T follicular helper cell (primary cell): ENCODE measurements at regions not wholly inside any gene's neighbourhood (a gene's known extent, or its start where the extent isn't known, plus 50 kb on each side); places are given as distances from the start of the nearest gene placed in this dataset.

Experiments
- DNase-seq: peaks from one replicate; pipeline ENCODE4 v3.0.0-alpha.2; 2020; ENCODE audit warnings: low read depth

DNA sequence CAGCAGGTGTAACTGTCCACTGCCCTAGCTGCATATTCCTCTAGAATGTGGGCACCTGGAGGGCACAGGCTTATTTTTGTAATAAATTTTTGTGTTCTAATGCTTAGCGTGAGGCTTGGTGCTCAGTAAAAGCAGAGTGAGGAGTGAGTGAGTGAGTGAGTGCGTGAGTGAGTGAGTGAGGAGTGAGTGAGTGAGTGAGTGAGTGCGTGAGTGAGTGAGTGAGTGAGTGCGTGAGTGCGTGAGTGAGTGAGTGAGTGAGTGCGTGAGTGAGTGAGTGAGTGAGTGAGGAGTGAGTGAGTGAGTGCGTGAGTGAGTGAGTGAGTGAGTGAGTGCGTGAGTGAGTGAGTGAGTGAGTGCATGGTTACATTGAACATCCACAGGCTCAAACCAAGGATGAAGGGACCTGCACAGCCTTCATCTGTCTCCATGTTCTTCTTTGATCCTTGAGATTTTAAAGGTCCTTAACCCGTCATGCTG lies 371.5 kb downstream of the MED10 start:
- DNase-seq: no peak

DNA sequence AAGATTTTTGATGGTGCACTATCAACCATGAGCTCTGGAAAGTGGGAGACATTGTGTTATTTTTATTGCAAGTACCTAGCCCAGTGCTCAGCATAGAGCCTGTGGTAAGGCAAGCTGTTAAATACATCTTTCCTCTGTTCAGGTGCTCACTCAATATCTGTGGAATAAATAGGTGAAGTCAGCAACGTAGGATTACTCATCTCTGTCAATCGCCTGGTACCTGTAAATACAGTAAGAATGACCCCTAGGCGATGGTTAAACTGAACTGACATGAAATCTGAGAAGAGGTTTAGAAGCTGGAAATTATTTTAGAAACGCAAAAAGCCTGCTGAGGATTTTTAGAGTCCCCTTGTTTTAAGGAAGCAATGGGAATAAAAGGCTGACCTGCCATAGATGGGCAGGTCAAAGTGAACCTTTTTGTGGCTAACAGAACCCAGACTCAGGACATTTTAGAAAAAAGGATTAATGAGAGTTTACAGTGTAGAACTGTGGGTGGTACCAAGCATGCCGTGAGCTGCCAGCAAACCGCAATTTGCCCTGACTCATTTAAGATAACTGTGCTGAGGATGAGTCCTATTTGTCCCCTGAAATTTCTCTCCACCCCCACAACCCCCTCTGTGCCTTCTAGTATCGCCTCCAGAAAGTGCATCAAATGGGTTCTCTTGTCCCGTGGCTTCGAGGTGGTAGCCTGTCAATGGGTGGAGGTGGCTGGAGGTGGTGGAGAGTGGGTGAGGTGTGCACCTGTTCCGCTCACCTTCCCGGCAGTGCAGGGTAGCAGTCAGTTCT lies 375.1 kb downstream of the MED10 start:
- no peak for DNase-seq

DNA sequence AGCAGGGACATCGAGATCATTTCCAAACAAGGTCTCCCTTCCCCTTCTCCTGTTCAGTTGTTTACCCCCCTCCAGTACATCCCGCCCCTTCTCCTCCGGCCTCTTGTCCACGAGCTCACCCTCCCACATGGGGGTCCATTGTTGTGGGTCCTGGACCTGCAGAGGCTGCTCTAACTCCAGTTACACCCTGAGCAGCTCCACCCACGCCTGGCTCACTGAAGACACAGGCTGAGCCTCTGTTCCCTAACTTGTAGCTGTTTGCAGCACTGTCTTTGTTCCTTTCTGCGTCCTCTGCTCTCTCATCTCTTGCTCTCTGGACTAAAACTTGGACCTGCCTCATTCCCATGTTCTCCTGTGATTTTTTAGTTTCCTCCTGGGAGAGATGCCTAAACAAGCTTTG lies 377.5 kb downstream of the MED10 start:
- no peak for DNase-seq

DNA sequence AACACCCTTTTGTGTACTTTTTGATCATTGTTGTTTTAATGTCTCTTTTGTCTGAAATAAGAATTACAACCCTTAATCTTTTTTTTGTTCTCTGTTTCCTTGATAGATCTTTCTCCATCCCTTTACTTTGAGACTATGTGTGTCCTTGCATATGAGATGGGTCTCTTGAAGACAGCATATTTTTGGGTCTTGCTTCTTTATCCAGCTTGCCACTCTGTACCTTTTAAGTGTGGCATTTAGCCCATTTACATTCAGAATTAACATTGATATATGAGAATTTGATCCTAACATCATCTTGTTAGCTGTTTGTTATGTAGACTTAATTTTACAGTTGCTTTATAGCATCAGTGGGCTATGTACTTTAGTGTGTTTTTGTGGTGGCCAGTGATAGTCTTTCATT lies 382.5 kb downstream of the MED10 start:
- DNase-seq: no peak

DNA sequence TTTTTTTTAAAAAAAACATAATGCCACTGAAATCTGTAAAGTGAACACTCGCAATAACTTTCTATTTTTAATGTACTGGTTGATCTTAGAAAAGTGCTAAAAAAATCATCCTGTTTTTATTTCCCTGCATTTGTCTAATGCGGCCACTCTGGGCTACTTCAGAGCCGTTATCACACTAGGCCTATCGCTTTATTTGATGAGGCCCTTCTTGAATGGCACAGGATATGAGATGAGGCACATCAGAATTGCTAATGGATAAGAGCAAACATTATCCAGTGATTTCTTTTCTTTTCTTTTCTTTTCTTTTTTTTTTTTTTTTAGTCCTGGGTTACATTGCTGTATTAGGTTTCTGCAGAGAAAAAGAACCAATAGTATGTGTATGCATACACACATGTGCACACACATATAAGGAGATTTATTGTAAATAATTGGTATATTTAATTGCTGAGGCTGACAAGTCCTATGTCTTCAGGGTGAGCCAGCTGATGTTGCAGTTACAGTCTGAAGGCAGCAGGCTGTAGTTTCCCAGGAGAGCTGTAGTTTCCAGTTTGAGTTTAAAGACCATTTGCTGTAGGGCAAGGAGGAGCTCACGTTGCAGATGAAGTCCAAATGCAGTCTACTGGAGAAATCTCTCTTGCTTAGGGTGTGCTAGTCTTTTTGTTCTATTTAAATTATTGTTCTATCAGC lies 391.7 kb downstream of the MED10 start:
- DNase-seq: no peak

DNA sequence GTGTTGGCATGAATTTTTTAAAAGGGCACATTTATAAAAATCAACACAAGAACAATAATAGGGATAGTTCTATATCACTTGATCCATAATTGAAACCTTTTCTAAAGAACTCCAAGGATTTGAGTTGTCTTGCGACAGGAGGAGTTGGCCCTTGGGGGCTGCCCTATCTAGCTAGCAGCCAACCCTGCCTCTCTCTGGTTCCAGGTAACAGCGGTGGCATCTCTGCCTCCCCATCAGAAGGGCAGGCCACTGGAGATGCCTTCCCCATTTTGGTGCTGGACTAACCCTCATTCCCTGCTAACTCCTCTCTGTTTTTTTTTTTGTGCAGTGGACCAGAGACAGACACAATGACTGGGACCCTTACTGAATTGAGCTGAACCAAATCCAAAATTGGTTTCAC lies 393.0 kb downstream of the MED10 start:
- DNase-seq: no peak

GRCh38 chr5:5983261-5983980 lies 394.9 kb downstream of the MED10 start:
- DNase-seq: no peak

DNA sequence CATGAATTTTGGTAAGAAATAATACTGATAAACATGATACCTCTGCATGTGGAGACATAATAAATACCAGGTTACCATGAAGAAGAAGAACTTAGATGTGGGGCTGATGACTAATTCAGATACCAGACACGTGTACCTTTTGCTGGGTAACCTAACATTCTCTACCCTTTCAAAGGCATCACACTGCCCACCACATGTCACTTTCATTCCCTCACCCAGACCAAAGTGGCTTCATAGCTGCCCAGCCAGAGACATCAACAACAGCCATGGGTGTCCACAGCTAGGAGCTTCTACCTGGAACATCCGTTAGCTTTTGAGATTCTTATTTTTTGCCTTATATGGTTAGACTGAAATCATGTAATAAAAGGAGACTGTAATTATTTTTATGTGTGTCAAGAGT lies 396.8 kb downstream of the MED10 start:
- DNase-seq: no peak

GRCh38 chr5:5980538-5980895 lies 397.8 kb downstream of the MED10 start:
- DNase-seq: no peak

- DNase-seq: no peak
Measured at GRCh38 chr5:5979761-5980537, 398.4 kb downstream of the MED10 start.

DNA sequence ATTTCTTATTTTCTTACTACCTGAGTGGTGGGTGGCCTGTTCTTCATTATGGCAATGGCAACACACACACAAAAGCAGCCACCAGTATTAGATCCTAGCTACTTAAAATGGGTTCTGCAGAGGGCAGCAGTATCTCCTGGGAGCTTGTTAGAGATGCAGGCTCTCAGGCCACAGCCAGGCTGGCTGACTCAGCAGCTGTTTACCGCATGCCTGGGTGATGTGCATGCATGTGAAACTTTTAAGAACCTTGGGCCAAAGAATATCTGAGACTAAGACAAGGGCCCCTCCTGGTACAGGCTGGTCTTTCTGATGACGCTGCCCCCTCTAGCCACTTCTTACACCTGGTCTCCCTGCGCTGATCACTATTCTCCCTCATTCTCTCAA lies 399.0 kb downstream of the MED10 start:
- no peak for DNase-seq

DNA sequence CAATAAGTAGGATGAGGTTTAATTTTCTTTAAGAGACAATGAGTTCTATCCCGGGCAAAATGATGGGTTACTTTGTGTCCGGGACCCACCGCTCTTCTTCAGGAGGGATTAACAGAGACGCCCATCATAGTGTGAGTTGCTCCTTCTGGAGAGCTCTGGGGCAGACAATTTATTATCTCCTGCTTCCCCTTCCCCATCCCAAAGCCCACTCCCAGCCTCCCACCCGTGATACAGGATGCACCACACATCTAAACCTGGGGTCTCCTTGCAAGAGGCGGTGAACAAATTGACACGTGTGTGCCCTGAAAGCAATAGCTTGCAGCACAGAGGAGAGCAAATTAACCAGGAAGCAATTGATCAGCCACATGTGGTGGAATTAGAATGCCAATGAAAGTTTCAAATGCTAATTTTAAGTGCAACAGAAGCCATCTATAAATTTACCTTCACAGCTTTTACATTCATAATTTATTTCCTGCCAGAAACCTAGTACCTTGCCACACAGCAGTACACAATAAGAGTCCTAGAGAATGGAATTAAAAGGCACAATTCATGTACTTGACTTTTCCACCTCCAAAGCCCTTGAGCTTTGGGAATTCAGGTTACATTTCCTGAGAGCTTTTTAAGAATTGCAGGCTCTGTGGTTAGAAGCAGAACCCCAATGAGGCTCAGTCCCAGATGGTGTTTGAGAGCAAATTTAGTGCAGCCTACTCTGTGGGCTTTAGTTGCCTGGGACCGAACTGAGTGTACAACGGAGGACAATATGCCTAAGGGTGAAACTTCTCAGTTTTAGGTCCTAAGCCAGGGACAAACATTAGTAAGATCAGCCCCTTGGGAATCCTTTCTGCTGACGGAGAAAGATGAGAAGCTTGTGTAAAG lies 399.6 kb downstream of the MED10 start:
- DNase-seq: no peak

GRCh38 chr5:5971203-5971602 lies 407.1 kb downstream of the MED10 start:
- no peak for DNase-seq

DNA sequence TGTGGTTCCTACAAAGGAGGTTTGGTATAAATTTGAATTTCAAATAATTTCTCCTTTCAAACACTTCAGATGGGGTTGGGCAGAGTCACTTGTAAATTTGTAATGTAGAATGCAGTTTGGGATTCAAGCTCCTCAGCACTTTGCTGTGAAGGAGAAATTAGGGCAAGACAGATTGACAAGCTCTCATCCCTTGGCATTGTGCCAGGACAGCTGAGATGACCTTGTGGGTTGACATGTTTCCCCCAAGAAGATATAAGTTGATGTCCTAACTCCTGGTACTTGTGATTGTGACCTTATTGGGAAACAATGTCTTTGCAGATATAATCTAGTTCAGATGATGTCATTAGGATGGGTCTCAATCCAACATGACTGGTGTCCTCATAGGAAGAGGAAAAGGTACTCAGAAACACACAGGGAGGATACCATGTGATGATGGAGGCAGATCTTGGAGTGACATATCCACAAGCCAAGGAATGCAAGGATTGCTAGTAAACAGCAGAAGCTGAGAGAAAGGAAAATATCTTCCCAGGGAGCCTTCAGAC lies 408.3 kb downstream of the MED10 start:
- DNase-seq: no peak

- no peak for DNase-seq
Measured at GRCh38 chr5:5968981-5969380, 409.4 kb downstream of the MED10 start.

GRCh38 chr5:5967944-5968343 lies 410.4 kb downstream of the MED10 start:
- no peak for DNase-seq

GRCh38 chr5:5967373-5967772 lies 411.0 kb downstream of the MED10 start:
- no peak for DNase-seq

DNA sequence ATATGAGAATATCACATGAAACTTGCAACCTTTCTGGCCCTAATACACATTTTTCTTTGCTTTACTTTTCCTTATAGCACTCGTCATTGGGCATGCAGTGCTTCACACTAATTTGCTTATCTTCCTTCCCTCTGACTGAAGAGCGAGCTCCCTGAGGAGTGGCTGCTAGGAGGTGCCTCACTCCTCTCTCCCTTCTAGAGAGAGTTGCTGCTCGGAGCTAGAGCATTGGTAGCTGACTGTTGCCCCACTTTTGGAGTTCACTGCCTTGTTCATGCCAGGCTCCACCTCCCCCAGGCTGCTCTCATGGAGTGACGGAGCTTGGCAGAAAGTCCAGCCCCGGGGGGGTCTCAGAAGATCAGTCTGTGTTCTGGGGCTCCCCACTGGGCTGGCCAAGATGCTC lies 413.2 kb downstream of the MED10 start:
- DNase-seq: no peak

- DNase-seq: no peak
Measured at GRCh38 chr5:5964347-5964746, 414.0 kb downstream of the MED10 start.

GRCh38 chr5:5957737-5958136 lies 420.6 kb downstream of the MED10 start:
- DNase-seq: no peak

- no peak for DNase-seq
Measured at GRCh38 chr5:5954275-5954598, 424.1 kb downstream of the MED10 start.
